Fibroblast of pulmonary artery (primary cell): ENCODE measurements at regions not wholly inside any gene's neighbourhood (a gene's known extent, or its start where the extent isn't known, plus 50 kb on each side); places are given as distances from the start of the nearest gene placed in this dataset.
A peak's percentile ranks its signal among the peaks of the same experiment; 100 is the strongest.
"Not testable (repeated sequence)": the region's sequence is repeated elsewhere in the genome, so short reads cannot be mapped to it uniquely, and the experiment has no call there.

Experiments used
- DNase-seq: peaks from one replicate; pipeline ENCODE4 v3.0.0-alpha.2; 2010; ENCODE audit warnings: low read depth
- H3K4me3 ChIP-seq: replicated peaks from 2 replicates; pipeline ENCODE4 v1.5.1; 2011; ENCODE audit warnings: low read depth, mild to moderate bottlenecking, control low read depth, low read length, moderate library complexity
- CTCF ChIP-seq: IDR thresholded peaks from 2 replicates; pipeline ENCODE4 v1.5.1; 2011; ENCODE audit warnings: mild to moderate bottlenecking, control low read depth, low read length, inconsistent platforms; ENCODE audit errors: missing control alignments

GRCh38 chr12:82300611-82301010 is 57.6 kb downstream of the CCDC59 start:
- TF ChIP-seq CTCF, result no peak
- H3K4me3 ChIP-seq, result no peak overlapping the region
- peak; percentile 8 for DNase-seq

- TF ChIP-seq CTCF, result no peak
- DNase-seq, result peak; percentile 38
Observed at GRCh38 chr12:82299319-82300025, 58.7 kb downstream of the CCDC59 start.

GRCh38 chr12:82290415-82290814 is 67.8 kb downstream of the CCDC59 start:
- no peak for TF ChIP-seq CTCF
- no peak for DNase-seq
- H3K4me3 ChIP-seq, result no peak overlapping the region

More at GRCh38 chr12:82299319-82300025, 58.7 kb downstream of the CCDC59 start:
- H3K4me3 ChIP-seq, result no peak overlapping the region

- not testable (repeated sequence) for DNase-seq, H3K4me3 ChIP-seq
Observed at GRCh38 chr12:82281335-82281734, 76.9 kb downstream of the CCDC59 start.

GRCh38 chr12:82279536-82280058 is 78.6 kb downstream of the CCDC59 start:
- no peak for DNase-seq
- TF ChIP-seq CTCF, result no peak
- no peak overlapping the region for H3K4me3 ChIP-seq

GRCh38 chr12:82277582-82277981 is 80.6 kb downstream of the CCDC59 start:
- TF ChIP-seq CTCF, result no peak
- DNase-seq, result no peak
- H3K4me3 ChIP-seq, result no peak overlapping the region

- no peak overlapping the region for H3K4me3 ChIP-seq
- TF ChIP-seq CTCF, result no peak
- DNase-seq, result no peak
Observed at GRCh38 chr12:82242729-82243128, 115.5 kb downstream of the CCDC59 start.
